Upper lobe of left lung (tissue), 6 donors: ENCODE measurements at regions not wholly inside any gene's neighbourhood (a gene's known extent, or its start where the extent isn't known, plus 50 kb on each side); places are given as distances from the start of the nearest gene placed in this dataset.
"Not testable (repeated sequence)": the region's sequence is repeated elsewhere in the genome, so short reads cannot be mapped to it uniquely, and the experiment has no call there.

ENCODE experiments used
- ATAC-seq, 2 donors: fragments of 200-7000 bp; cut with Tn5 transposase; one replicate each; pipeline ENCODE4 v1.9.1; 2022; ENCODE audit warnings: mild to moderate bottlenecking in 2 of 2, moderate library complexity in 2 of 2; ENCODE audit not compliant: low FRiP score in 2 of 2
- DNase-seq, 2 donors: peaks; one replicate each; pipeline ENCODE4 v3.0.0-alpha.2; 2019 to 2020
- H3K27ac ChIP-seq, 4 donors: fragments of 200-600 bp; sonication (generic); one replicate each; pipeline ENCODE4 v1.5.1; 2016 to 2019
- H3K27me3 ChIP-seq, 4 donors: fragments of 200-600 bp; sonication (generic); one replicate each; pipeline ENCODE4 v1.5.1; 2017 to 2019
- H3K36me3 ChIP-seq, 4 donors: fragments of 200-600 bp; sonication (generic); one replicate each; pipeline ENCODE4 v1.5.1; 2016 to 2019
- H3K4me1 ChIP-seq, 4 donors: fragments of 200-600 bp; sonication (generic); one replicate each; pipeline ENCODE4 v1.5.1; 2018 to 2019
- H3K4me3 ChIP-seq, 4 donors: fragments of 200-600 bp; sonication (generic); one replicate each; pipeline ENCODE4 v1.5.1; 2017 to 2019; ENCODE audit warnings: mild to moderate bottlenecking in 2 of 4, moderate library complexity in 1 of 4
- H3K9me3 ChIP-seq, 4 donors: fragments of 200-600 bp; sonication (generic); one replicate each; pipeline ENCODE4 v1.5.1; 2018 to 2019
- EP300 ChIP-seq, 4 donors: sonication (generic); formaldehyde crosslinking; IDR thresholded peaks; one replicate each; pipeline ENCODE4 v1.5.1; 2017; ENCODE audit warnings: antibody characterized with exemption in 4 of 4, control low read depth in 2 of 4
- POLR2A ChIP-seq, 4 donors: fragments of 450-650 bp; IDR thresholded peaks; one replicate each; pipeline ENCODE4 v1.5.1; 2016 to 2017; ENCODE audit warnings: antibody characterized with exemption in 4 of 4, mild to moderate bottlenecking in 2 of 4
- POLR2AphosphoS5 ChIP-seq, 2 donors: sonication (generic); formaldehyde crosslinking; IDR thresholded peaks; one replicate each; pipeline ENCODE4 v1.5.1; 2017; ENCODE audit warnings: antibody characterized with exemption in 2 of 2
- WGBS, 2 donors: methylation state at CpG; one replicate each; pipeline ENCODE4 v1.1.5; 2017 to 2018; 5-methylcytosine and 5-hydroxymethylcytosine counted together
- TF ChIP-seq, protein P1 (sequence below), 6 experiments: fragments of 450-650 bp in 4 of 6; fragments of 200-600 bp in 2 of 6; sonication (generic) in 2 of 6; IDR thresholded peaks; one replicate each; pipeline ENCODE4 v1.5.1; 2016 to 2019; ENCODE audit warnings: antibody characterized with exemption in 6 of 6
- donor health status: DM: no; HTN: no; CAD: no; lungs with moderate emphysema.
- donor health status: DM: no; HTN: yes; CAD: no; lungs with severe emphysema.

DNA sequence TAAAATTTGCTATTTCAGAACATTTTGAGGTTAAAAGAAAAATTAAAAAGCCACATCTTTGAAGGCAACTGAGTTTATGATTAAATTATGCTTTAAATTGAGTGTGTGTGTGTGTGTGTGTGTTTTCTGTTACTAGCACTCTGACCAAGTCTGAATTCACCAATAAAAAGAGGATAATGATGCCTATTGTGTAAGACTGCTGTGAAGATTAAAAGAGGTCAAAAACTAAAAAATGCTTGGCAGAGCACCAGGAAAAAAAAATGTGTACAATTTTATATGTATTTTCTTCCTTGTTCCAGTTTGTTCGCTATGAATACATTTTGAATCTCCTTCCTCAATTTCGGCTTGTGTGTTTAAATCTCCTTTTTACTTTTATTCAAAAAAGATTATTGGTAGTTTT is 316.6 kb upstream of the MAGI2 start:
- TF ChIP-seq POLR2AphosphoS5 (IDR thresholded peaks at IDR 0.05): no peak
- no peak for TF ChIP-seq EP300 (IDR thresholded peaks at IDR 0.05)
- no peak for TF ChIP-seq POLR2A (IDR thresholded peaks at IDR 0.05)
- TF ChIP-seq, protein P1, sequence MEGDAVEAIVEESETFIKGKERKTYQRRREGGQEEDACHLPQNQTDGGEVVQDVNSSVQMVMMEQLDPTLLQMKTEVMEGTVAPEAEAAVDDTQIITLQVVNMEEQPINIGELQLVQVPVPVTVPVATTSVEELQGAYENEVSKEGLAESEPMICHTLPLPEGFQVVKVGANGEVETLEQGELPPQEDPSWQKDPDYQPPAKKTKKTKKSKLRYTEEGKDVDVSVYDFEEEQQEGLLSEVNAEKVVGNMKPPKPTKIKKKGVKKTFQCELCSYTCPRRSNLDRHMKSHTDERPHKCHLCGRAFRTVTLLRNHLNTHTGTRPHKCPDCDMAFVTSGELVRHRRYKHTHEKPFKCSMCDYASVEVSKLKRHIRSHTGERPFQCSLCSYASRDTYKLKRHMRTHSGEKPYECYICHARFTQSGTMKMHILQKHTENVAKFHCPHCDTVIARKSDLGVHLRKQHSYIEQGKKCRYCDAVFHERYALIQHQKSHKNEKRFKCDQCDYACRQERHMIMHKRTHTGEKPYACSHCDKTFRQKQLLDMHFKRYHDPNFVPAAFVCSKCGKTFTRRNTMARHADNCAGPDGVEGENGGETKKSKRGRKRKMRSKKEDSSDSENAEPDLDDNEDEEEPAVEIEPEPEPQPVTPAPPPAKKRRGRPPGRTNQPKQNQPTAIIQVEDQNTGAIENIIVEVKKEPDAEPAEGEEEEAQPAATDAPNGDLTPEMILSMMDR (IDR thresholded peaks at IDR 0.05): no peak
- ATAC-seq (no peak), DNase-seq (no peak)
- 69 to 71% methylated on average over 2 of the region's 2 CpGs for WGBS, 2 donors
- H3K9me3 ChIP-seq: no peaks in the 10 kb centered on the region
- H3K4me1 ChIP-seq: no peaks in the 10 kb centered on the region
- no peak overlapping the region for H3K27ac ChIP-seq
- no peaks in the 10 kb centered on the region for H3K36me3 ChIP-seq
- no peak overlapping the region for H3K4me3 ChIP-seq
- H3K27me3 ChIP-seq: no peaks in the 10 kb centered on the region

DNA sequence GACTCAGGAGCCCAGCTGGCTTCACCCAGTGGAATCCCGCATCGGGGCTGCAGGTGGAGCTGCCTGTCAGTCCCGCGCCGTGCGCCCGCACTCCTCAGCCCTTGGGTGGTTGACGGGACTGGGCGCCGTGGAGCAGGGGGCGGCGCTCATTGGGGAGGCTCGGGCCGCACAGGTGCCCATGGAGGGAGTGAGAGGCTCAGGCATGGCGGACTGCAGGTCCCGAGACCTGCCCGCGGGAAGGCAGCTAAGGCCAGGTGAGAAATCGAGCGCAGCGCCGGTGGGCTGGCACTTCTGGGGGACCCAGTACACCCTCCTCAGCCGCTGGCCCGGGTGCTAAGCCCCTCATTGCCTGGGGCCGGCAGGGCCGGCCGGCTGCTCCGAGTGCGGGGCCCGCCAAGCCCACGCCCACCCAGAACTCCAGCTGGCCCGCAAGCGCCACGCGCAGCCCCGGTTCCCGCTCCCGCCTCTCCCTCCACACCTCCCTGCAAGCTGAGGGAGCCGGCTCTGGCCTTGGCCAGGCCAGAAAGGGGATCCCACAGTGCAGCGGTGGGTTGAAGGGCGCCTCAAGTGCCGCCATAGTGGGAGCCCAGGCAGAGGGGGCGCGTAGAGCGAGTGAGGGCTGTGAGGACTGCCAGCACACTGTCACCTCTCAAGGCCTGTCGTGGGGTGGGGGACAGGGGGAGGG is 314.6 kb upstream of the MAGI2 start:
- peak in 1 of 2 donors; percentile 79 for DNase-seq

DNA sequence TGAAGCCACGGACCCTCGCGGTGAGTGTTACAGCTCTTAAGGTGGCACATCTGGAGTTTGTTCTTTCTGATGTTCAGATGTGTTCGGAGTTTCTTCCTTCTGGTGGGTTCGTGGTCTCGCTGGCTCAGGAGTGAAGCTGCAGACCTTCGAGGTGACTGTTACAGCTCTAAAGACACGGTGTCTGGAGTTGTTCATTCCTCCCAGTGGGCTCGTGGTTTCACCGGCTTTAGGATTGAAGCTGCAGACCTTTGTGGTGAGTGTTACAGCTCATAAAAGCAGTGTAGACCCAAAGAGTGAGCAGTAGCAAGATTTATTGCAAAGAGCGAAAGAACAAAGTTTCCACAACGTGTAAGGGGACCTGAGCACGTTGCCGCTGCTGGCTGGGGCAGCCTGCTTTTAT is 313.7 kb upstream of the MAGI2 start:
- not testable (repeated sequence) for H3K9me3 ChIP-seq, DNase-seq, H3K4me3 ChIP-seq, H3K4me1 ChIP-seq, H3K27me3 ChIP-seq, H3K36me3 ChIP-seq, ATAC-seq, H3K27ac ChIP-seq
- WGBS, 2 donors: 85 to 92% methylated on average over 11 to 13 of the region's 14 CpGs

More for the DNA sequence above, 314.6 kb upstream of the MAGI2 start:
- WGBS, 2 donors: 88 to 90% methylated on average over 29 to 46 of the region's 46 CpGs
- ATAC-seq, H3K4me3 ChIP-seq, H3K4me1 ChIP-seq, H3K27me3 ChIP-seq, H3K9me3 ChIP-seq, H3K27ac ChIP-seq, H3K36me3 ChIP-seq: not testable (repeated sequence)

DNA sequence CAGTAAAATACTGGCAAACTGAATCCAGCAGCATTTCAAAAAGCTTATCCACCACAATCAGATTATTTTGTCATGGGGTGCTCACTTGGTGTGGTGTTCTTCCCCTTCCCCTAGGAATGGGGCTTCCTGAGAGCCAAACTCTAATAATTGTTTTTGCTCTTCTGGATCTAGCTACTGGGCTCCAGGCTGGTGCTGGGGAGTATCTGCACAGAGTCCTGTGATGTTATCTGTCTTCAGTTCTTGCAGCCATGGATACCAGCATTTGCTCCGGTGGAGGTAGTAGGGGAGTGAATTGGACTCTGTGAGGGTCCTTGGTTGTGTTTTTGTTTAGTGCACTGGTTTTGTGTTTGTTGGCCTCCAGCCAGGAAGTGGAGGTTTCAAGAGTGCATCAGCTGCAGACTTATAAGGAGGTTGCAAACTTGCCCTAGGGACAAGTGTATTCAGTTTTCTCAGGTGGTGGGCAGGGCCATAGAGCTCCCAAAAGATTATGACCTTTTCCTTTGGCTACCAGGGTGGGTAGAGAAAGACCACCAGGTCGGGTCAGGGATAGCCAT is 308.5 kb upstream of the MAGI2 start:
- Histone ChIP-seq H3K27me3 (no peaks in the 10 kb centered on the region), H3K27ac (no peak overlapping the region), H3K4me1 (no peaks in the 10 kb centered on the region), H3K9me3 (no peaks in the 10 kb centered on the region), H3K36me3 (no peaks in the 10 kb centered on the region), H3K4me3 (no peak overlapping the region)
- TF ChIP-seq POLR2AphosphoS5 (IDR thresholded peaks at IDR 0.05) (no peak), EP300 (IDR thresholded peaks at IDR 0.05) (no peak), POLR2A (IDR thresholded peaks at IDR 0.05) (no peak)
- TF ChIP-seq, protein P1 (IDR thresholded peaks at IDR 0.05): no peak
- WGBS, 2 donors: 49 to 58% methylated on average over 2 of the region's 2 CpGs
- ATAC-seq: no peak
- DNase-seq: no peak

DNA sequence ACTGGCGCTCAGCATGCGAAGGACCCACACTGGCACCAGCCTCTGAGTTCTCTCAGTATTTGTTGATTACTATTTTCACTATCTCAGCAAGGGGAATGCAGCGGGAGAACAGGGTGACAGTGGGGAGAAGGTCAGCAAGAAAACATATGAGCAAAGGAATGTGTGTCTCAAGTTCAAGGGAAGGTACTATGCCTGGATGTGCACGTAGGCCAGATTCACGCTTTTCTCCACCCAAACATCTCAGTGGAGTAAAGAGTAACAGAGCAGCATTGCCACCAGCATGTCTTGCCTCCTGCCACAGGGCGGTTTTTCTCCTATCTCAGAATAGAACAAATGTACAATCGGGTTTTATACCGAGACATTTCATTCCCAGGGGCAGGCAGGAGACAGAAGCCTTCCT is 297.5 kb upstream of the MAGI2 start:
- H3K27me3 ChIP-seq, H3K36me3 ChIP-seq, H3K4me3 ChIP-seq, H3K27ac ChIP-seq, DNase-seq, H3K9me3 ChIP-seq, ATAC-seq, H3K4me1 ChIP-seq: not testable (repeated sequence)
- WGBS, 2 donors: 86 to 95% methylated on average over 8 of the region's 8 CpGs

DNA sequence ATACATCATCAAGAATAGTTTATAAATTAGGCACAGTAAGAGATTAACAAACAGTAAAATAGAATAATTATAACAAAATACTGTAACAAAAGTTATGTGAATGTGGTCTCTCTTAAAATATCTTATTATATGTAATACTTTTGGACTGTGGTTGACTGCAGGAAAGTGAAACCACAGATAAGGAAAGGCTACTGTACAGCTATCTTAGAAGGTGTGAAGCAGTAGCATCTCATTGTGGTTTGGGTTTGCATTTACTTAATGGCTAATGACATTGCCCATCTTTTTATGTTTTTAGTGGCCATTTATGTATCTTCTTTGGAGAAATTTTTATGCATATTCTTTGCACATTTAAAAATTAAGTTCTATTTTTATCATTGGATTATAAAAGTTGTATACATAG is 296.4 kb upstream of the MAGI2 start:
- no peaks in the 10 kb centered on the region for H3K36me3 ChIP-seq
- no peak overlapping the region for H3K4me3 ChIP-seq
- H3K4me1 ChIP-seq: no peaks in the 10 kb centered on the region
- H3K9me3 ChIP-seq: no peaks in the 10 kb centered on the region
- H3K27me3 ChIP-seq: no peaks in the 10 kb centered on the region
- ATAC-seq: no peak
- H3K27ac ChIP-seq: no peak overlapping the region
- no peak for DNase-seq
- TF ChIP-seq, protein P1 (IDR thresholded peaks at IDR 0.05): no peak
- no peak for TF ChIP-seq POLR2AphosphoS5 (IDR thresholded peaks at IDR 0.05)
